A673 (cell line): ENCODE measurements at regions not wholly inside any gene's neighbourhood (a gene's known extent, or its start where the extent isn't known, plus 50 kb on each side); places are given as distances from the start of the nearest gene placed in this dataset.

ENCODE experiments used
- EZH2 ChIP-seq: fragments of 200-600 bp; sonication (generic); IDR thresholded peaks from 2 replicates; pipeline ENCODE4 v1.6.1; 2017; ENCODE audit warnings: borderline replicate concordance, low read depth, mild to moderate bottlenecking, mixed read lengths, antibody characterized with exemption, low read length; ENCODE audit not compliant: poor library complexity, severe bottlenecking
- TF ChIP-seq, protein P1 (sequence below): fragments of 300-800, 200-600 bp; sonication (generic); conservative IDR thresholded peaks from 2 replicates; pipeline ENCODE4 v1.5.1; 2017; ENCODE audit warnings: low read depth, mild to moderate bottlenecking, antibody characterized with exemption, low read length, moderate library complexity, mixed read lengths

GRCh38 chr13:63625869-63626268 lies 2210.2 kb upstream of the PCDH20 start:
- TF ChIP-seq, protein P1, sequence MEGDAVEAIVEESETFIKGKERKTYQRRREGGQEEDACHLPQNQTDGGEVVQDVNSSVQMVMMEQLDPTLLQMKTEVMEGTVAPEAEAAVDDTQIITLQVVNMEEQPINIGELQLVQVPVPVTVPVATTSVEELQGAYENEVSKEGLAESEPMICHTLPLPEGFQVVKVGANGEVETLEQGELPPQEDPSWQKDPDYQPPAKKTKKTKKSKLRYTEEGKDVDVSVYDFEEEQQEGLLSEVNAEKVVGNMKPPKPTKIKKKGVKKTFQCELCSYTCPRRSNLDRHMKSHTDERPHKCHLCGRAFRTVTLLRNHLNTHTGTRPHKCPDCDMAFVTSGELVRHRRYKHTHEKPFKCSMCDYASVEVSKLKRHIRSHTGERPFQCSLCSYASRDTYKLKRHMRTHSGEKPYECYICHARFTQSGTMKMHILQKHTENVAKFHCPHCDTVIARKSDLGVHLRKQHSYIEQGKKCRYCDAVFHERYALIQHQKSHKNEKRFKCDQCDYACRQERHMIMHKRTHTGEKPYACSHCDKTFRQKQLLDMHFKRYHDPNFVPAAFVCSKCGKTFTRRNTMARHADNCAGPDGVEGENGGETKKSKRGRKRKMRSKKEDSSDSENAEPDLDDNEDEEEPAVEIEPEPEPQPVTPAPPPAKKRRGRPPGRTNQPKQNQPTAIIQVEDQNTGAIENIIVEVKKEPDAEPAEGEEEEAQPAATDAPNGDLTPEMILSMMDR, result no peak
- TF ChIP-seq EZH2, result no peak
